22Rv1 (cell line): ENCODE measurements at regions not wholly inside any gene's neighbourhood (a gene's known extent, or its start where the extent isn't known, plus 50 kb on each side); places are given as distances from the start of the nearest gene placed in this dataset.

Experiments used
- ZFX ChIP-seq: fragments of 450-650 bp; IDR thresholded peaks from 2 replicates; pipeline ENCODE4 v1.6.1; 2017; ENCODE audit warnings: antibody characterized with exemption, borderline replicate concordance
- TF ChIP-seq, protein P1 (sequence below): fragments of 450-650 bp; IDR thresholded peaks from 2 replicates; pipeline ENCODE4 v1.5.1; 2017; ENCODE audit warnings: mild to moderate bottlenecking

DNA sequence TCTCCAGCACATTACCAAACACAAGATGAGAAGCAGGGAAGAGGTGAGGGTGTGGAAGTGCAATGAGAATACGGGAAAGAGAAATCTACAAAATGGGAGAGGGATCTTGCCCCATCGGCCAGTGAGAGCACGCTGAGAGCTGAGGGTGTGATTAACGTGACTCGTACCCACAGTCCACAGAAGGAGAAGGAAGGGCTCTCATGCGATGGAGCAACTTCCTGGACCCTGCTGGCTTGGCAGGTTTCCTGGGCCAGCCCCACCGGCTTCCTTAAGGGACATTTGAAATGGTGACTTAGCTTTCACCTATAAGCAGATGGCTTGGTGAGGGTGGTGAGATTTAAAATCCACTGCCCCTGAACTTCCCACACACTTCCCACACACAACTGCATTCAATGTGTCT, 740.1 kb downstream of the UQCRFS1 start:
- TF ChIP-seq, protein P1, sequence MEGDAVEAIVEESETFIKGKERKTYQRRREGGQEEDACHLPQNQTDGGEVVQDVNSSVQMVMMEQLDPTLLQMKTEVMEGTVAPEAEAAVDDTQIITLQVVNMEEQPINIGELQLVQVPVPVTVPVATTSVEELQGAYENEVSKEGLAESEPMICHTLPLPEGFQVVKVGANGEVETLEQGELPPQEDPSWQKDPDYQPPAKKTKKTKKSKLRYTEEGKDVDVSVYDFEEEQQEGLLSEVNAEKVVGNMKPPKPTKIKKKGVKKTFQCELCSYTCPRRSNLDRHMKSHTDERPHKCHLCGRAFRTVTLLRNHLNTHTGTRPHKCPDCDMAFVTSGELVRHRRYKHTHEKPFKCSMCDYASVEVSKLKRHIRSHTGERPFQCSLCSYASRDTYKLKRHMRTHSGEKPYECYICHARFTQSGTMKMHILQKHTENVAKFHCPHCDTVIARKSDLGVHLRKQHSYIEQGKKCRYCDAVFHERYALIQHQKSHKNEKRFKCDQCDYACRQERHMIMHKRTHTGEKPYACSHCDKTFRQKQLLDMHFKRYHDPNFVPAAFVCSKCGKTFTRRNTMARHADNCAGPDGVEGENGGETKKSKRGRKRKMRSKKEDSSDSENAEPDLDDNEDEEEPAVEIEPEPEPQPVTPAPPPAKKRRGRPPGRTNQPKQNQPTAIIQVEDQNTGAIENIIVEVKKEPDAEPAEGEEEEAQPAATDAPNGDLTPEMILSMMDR, result no peak
- no peak for TF ChIP-seq ZFX
